Neural cell (in vitro differentiated cells): ENCODE measurements at regions not wholly inside any gene's neighbourhood (a gene's known extent, or its start where the extent isn't known, plus 50 kb on each side); places are given as distances from the start of the nearest gene placed in this dataset.

ENCODE experiments used
- H2AFZ ChIP-seq: fragments of 200-600, 300-800 bp; sonication (generic), shearing (Covaris generic); 2 replicates; pipeline ENCODE4 v1.6.0; 2014; ENCODE audit warnings: low read depth, mild to moderate bottlenecking, antibody characterized with exemption, low read length, moderate library complexity
- H3F3A ChIP-seq: fragments of 200-600 bp; shearing (Covaris generic); 2 replicates; pipeline ENCODE4 v1.6.1; 2016; ENCODE audit warnings: mild to moderate bottlenecking, moderate library complexity, mixed read lengths, antibody characterized with exemption, low read length; ENCODE audit not compliant: insufficient read depth, poor library complexity, severe bottlenecking
- H3K27ac ChIP-seq: fragments of 200-600, 300-800 bp; sonication (generic), shearing (Covaris generic); 2 replicates; pipeline ENCODE4 v1.5.1; 2014; ENCODE audit warnings: mild to moderate bottlenecking, low read length, moderate library complexity
- H3K27me3 ChIP-seq: fragments of 300-800, 200-600 bp; sonication (generic), shearing (Covaris generic); 2 replicates; pipeline ENCODE4 v1.6.0; 2014; ENCODE audit warnings: mild to moderate bottlenecking, low read depth, low read length, moderate library complexity; ENCODE audit not compliant: insufficient read depth
- H3K36me3 ChIP-seq: fragments of 300-800, 200-600 bp; sonication (generic), shearing (Covaris generic); 2 replicates; pipeline ENCODE4 v1.5.1; 2014; ENCODE audit warnings: mild to moderate bottlenecking, antibody characterized with exemption, low read length, moderate library complexity; ENCODE audit not compliant: insufficient read depth
- H3K4me2 ChIP-seq: fragments of 300-800, 200-600 bp; sonication (generic), shearing (Covaris generic); 2 replicates; pipeline ENCODE4 v1.6.0; 2014; ENCODE audit warnings: mild to moderate bottlenecking, low read length
- H3K4me3 ChIP-seq: fragments of 300-800, 200-600 bp; sonication (generic), shearing (Covaris generic); 2 replicates; pipeline ENCODE4 v1.5.1; 2014; ENCODE audit warnings: mild to moderate bottlenecking, low read length, moderate library complexity
- H3K79me2 ChIP-seq: fragments of 200-600 bp; shearing (Covaris generic); replicated peaks from 2 replicates; pipeline ENCODE4 v1.6.0; 2014; ENCODE audit warnings: mild to moderate bottlenecking, low read length, moderate library complexity; ENCODE audit not compliant: insufficient read depth
- H3K9ac ChIP-seq: fragments of 300-800, 200-600 bp; sonication (generic), shearing (Covaris generic); 2 replicates; pipeline ENCODE4 v1.6.1; 2016; ENCODE audit warnings: mild to moderate bottlenecking, low read length, mixed read lengths
- H3K9me2 ChIP-seq: fragments of 200-600 bp; shearing (Covaris generic); 2 replicates; pipeline ENCODE4 v1.6.1; 2016; ENCODE audit warnings: mild to moderate bottlenecking, low read length, mixed read lengths; ENCODE audit not compliant: insufficient read depth
- H3K9me3 ChIP-seq: fragments of 200-600, 300-800 bp; sonication (generic), shearing (Covaris generic); 2 replicates; pipeline ENCODE4 v1.6.1; 2016; ENCODE audit warnings: mild to moderate bottlenecking, mixed run types, low read length, moderate library complexity, mixed read lengths
- H4K20me1 ChIP-seq: fragments of 200-600 bp; shearing (Covaris generic); 2 replicates; pipeline ENCODE4 v1.6.1; 2016; ENCODE audit warnings: mild to moderate bottlenecking, mixed run types; ENCODE audit not compliant: insufficient read depth
- CTCF ChIP-seq: fragments of 450-650 bp; IDR thresholded peaks from 2 replicates; pipeline ENCODE4 v1.5.1; 2014; ENCODE audit warnings: antibody characterized with exemption, mild to moderate bottlenecking, moderate library complexity; ENCODE audit not compliant: poor library complexity, severe bottlenecking
- EP300 ChIP-seq: fragments of 450-650 bp; conservative IDR thresholded peaks from 2 replicates; pipeline ENCODE4 v1.6.1; 2014; ENCODE audit warnings: antibody characterized with exemption, mild to moderate bottlenecking, moderate library complexity; ENCODE audit not compliant: poor library complexity, severe bottlenecking
- EZH2 ChIP-seq: fragments of 200-600, 300-800 bp; shearing (Covaris generic), sonication (generic); IDR thresholded peaks from 2 replicates; pipeline ENCODE4 v1.6.1; 2014; ENCODE audit warnings: antibody characterized with exemption, low read length, borderline replicate concordance, mild to moderate bottlenecking; ENCODE audit not compliant: insufficient read depth, poor library complexity, severe bottlenecking
- MXI1 ChIP-seq: fragments of 450-650 bp; conservative IDR thresholded peaks from 2 replicates; pipeline ENCODE4 v1.6.1; 2014; ENCODE audit warnings: antibody characterized with exemption, mild to moderate bottlenecking; ENCODE audit not compliant: poor library complexity, severe bottlenecking
- POLR2AphosphoS5 ChIP-seq: IDR thresholded peaks from 2 replicates; pipeline ENCODE4 v1.6.1; 2012
- RAD21 ChIP-seq: fragments of 450-650 bp; conservative IDR thresholded peaks from 2 replicates; pipeline ENCODE4 v1.6.1; 2014; ENCODE audit warnings: antibody characterized with exemption, mild to moderate bottlenecking, moderate library complexity
- SMC3 ChIP-seq: fragments of 450-650 bp; conservative IDR thresholded peaks from 2 replicates; pipeline ENCODE4 v1.6.1; 2014; ENCODE audit warnings: antibody characterized with exemption, mild to moderate bottlenecking, moderate library complexity; ENCODE audit not compliant: poor library complexity
- TAF1 ChIP-seq: IDR thresholded peaks from 2 replicates; pipeline ENCODE4 v1.6.1; 2012; ENCODE audit warnings: low read depth
- TF ChIP-seq, protein P1 (sequence below): IDR thresholded peaks from 2 replicates; pipeline ENCODE4 v1.6.1; 2012; ENCODE audit warnings: borderline replicate concordance

- H3K9ac ChIP-seq = no peak overlapping the region
- H3K4me2 ChIP-seq = no peak overlapping the region
- H3K36me3 ChIP-seq = no peaks in the 10 kb centered on the region
- H4K20me1 ChIP-seq = no peaks in the 10 kb centered on the region
- no peak overlapping the region for H3K4me3 ChIP-seq
- H2AFZ ChIP-seq = no peak overlapping the region
- no peaks in the 10 kb centered on the region for H3K27me3 ChIP-seq
- H3F3A ChIP-seq = no peaks in the 10 kb centered on the region
- H3K27ac ChIP-seq = no peak overlapping the region
- no peaks in the 10 kb centered on the region for H3K79me2 ChIP-seq
- TF ChIP-seq CTCF (no peak), TAF1 (no peak), RAD21 (no peak), POLR2AphosphoS5 (no peak), SMC3 (no peak)
- TF ChIP-seq, protein P1, sequence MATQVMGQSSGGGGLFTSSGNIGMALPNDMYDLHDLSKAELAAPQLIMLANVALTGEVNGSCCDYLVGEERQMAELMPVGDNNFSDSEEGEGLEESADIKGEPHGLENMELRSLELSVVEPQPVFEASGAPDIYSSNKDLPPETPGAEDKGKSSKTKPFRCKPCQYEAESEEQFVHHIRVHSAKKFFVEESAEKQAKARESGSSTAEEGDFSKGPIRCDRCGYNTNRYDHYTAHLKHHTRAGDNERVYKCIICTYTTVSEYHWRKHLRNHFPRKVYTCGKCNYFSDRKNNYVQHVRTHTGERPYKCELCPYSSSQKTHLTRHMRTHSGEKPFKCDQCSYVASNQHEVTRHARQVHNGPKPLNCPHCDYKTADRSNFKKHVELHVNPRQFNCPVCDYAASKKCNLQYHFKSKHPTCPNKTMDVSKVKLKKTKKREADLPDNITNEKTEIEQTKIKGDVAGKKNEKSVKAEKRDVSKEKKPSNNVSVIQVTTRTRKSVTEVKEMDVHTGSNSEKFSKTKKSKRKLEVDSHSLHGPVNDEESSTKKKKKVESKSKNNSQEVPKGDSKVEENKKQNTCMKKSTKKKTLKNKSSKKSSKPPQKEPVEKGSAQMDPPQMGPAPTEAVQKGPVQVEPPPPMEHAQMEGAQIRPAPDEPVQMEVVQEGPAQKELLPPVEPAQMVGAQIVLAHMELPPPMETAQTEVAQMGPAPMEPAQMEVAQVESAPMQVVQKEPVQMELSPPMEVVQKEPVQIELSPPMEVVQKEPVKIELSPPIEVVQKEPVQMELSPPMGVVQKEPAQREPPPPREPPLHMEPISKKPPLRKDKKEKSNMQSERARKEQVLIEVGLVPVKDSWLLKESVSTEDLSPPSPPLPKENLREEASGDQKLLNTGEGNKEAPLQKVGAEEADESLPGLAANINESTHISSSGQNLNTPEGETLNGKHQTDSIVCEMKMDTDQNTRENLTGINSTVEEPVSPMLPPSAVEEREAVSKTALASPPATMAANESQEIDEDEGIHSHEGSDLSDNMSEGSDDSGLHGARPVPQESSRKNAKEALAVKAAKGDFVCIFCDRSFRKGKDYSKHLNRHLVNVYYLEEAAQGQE = no peak
- H3K9me2 ChIP-seq = no peaks in the 10 kb centered on the region
- H3K9me3 ChIP-seq = no peaks in the 10 kb centered on the region
Measured at GRCh38 chr4:138802499-138802898, 213.1 kb upstream of the NOCT start.

GRCh38 chr4:138800421-138800820, 215.2 kb upstream of the NOCT start:
- Histone ChIP-seq H3K36me3 (no peaks in the 10 kb centered on the region), H3F3A (no peaks in the 10 kb centered on the region), H2AFZ (no peak overlapping the region), H3K9me3 (no peaks in the 10 kb centered on the region), H3K9ac (no peak overlapping the region), H3K79me2 (no peaks in the 10 kb centered on the region), H4K20me1 (no peaks in the 10 kb centered on the region), H3K4me3 (no peak overlapping the region), H3K4me2 (no peak overlapping the region), H3K27ac (no peak overlapping the region), H3K27me3 (no peaks in the 10 kb centered on the region), H3K9me2 (no peaks in the 10 kb centered on the region)
- TF ChIP-seq RAD21 (no peak), SMC3 (no peak), POLR2AphosphoS5 (no peak), MXI1 (no peak), EP300 (no peak), CTCF (no peak), TAF1 (no peak), EZH2 (no peak)
- TF ChIP-seq, protein P1 = no peak
